ENCODE measurements at regions not wholly inside any gene's neighbourhood (a gene's known extent, or its start where the extent isn't known, plus 50 kb on each side); places are given as distances from the start of the nearest gene placed in this dataset.
"Not testable (repeated sequence)": the region's sequence is repeated elsewhere in the genome, so short reads cannot be mapped to it uniquely, and the experiment has no call there.

DNA sequence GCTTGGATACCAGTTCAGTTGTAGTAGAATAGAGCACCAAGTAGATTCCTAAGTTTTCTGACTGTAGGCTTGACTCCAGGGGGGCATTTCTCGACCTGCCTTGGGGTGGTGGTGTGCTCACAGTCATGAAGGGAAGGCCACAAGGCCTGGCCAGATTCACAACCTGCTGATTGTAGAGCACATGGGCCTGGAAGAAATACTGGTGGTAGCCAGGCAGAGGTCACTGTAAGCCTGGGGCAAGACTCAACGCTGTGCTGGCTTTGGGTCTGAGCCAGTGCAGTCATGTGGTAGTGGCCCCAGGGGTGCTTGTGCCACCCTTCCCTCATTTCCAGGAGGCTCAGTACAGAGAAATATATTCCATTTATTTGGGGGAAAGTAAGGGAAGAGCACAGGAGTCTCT, 832.3 kb upstream of the SLC10A2 start:
- Mint-ChIP-seq H3K27me3 (no peaks in the 10 kb centered on the region), H3K9me3 (no peaks in the 10 kb centered on the region), H3K4me3 (no peak overlapping the region), H3K27ac (no peak overlapping the region), H3K36me3 (no peaks in the 10 kb centered on the region), H3K4me1 (no peaks in the 10 kb centered on the region)
- POLR2A ChIA-PET, result no interaction called here
- no peak for ATAC-seq (ENCODE audit: low read depth)
- no peak for DNase-seq

GRCh38 chr13:103895835-103896531, 829.8 kb upstream of the SLC10A2 start:
- Mint-ChIP-seq H3K27ac (no peak overlapping the region), H3K27me3 (no peaks in the 10 kb centered on the region), H3K9me3 (no peaks in the 10 kb centered on the region), H3K4me1 (no peaks in the 10 kb centered on the region), H3K36me3 (no peaks in the 10 kb centered on the region), H3K4me3 (no peak overlapping the region)
- POLR2A ChIA-PET, result no interaction called here
- DNase-seq (no peak), ATAC-seq (ENCODE audit: low read depth) (no peak)

DNA sequence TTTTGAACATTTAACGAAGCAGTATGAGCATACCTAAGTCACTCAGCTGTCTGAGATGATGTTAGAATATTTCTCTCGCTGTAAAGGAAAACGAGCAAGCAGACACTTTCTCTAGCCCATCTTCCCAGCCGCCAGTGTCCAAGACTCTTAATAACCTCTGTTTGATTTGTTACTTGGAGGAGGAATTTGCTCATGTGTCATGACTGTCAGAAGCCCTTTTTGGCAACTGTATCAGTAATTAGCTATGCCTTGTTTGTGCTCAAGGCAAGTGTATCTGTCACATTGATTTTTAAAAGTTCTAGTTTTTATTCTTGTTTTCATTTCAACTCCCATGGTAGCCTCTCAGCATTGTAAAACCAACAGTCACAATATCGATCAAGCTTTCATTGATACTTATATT, 828.4 kb upstream of the SLC10A2 start:
- Mint-ChIP-seq H3K4me1 (no peaks in the 10 kb centered on the region), H3K27ac (no peak overlapping the region), H3K4me3 (no peak overlapping the region), H3K36me3 (no peaks in the 10 kb centered on the region), H3K9me3 (no peaks in the 10 kb centered on the region), H3K27me3 (no peaks in the 10 kb centered on the region)
- ATAC-seq (ENCODE audit: low read depth) (no peak), DNase-seq (no peak)
- POLR2A ChIA-PET, result no interaction called here

- H3K36me3 Mint-ChIP-seq, result no peaks in the 10 kb centered on the region
- H3K4me3 Mint-ChIP-seq, result no peak overlapping the region
- no peaks in the 10 kb centered on the region for H3K27me3 Mint-ChIP-seq
- POLR2A ChIA-PET, result no interaction called here
- ATAC-seq (ENCODE audit: low read depth) (no peak), DNase-seq (no peak)
- H3K9me3 Mint-ChIP-seq, result peaks cover 2% of the 10 kb centered on the region
- H3K27ac Mint-ChIP-seq, result no peak overlapping the region
- no peaks in the 10 kb centered on the region for H3K4me1 Mint-ChIP-seq
Measured at GRCh38 chr13:103884101-103884723, 818.0 kb upstream of the SLC10A2 start.

GRCh38 chr13:103883698-103884097, 817.5 kb upstream of the SLC10A2 start:
- Mint-ChIP-seq H3K27me3 (no peaks in the 10 kb centered on the region), H3K4me3 (no peak overlapping the region), H3K27ac (no peak overlapping the region), H3K36me3 (no peaks in the 10 kb centered on the region), H3K9me3 (peaks cover 2% of the 10 kb centered on the region), H3K4me1 (no peaks in the 10 kb centered on the region)
- POLR2A ChIA-PET, result no interaction called here
- ATAC-seq (ENCODE audit: low read depth) (no peak), DNase-seq (no peak)

- Mint-ChIP-seq H3K27ac (no peak overlapping the region), H3K9me3 (peaks cover 2% of the 10 kb centered on the region), H3K27me3 (no peaks in the 10 kb centered on the region), H3K36me3 (no peaks in the 10 kb centered on the region), H3K4me1 (no peaks in the 10 kb centered on the region), H3K4me3 (no peak overlapping the region)
- ATAC-seq (ENCODE audit: low read depth), result no peak
- no peak for DNase-seq
- POLR2A ChIA-PET, result no interaction called here
Measured at GRCh38 chr13:103883164-103883563, 816.9 kb upstream of the SLC10A2 start.

GRCh38 chr13:103880146-103880545, 813.9 kb upstream of the SLC10A2 start:
- DNase-seq; H3K27me3 Mint-ChIP-seq; H3K27ac Mint-ChIP-seq; H3K36me3 Mint-ChIP-seq; POLR2A ChIA-PET; ATAC-seq (ENCODE audit: low read depth); H3K4me3 Mint-ChIP-seq; H3K4me1 Mint-ChIP-seq; H3K9me3 Mint-ChIP-seq: not testable (repeated sequence)

- POLR2A ChIA-PET, result no interaction called here
- H3K9me3 Mint-ChIP-seq, result peaks cover 2% of the 10 kb centered on the region
- no peak overlapping the region for H3K27ac Mint-ChIP-seq
Measured at GRCh38 chr13:103878891-103879605, 812.8 kb upstream of the SLC10A2 start.

GRCh38 chr13:103876571-103876970, 810.4 kb upstream of the SLC10A2 start:
- Mint-ChIP-seq H3K27me3 (no peaks in the 10 kb centered on the region), H3K4me1 (no peaks in the 10 kb centered on the region), H3K4me3 (no peak overlapping the region), H3K27ac (no peak overlapping the region), H3K9me3 (peaks cover 5% of the 10 kb centered on the region), H3K36me3 (no peaks in the 10 kb centered on the region)
- POLR2A ChIA-PET, result no interaction called here
- DNase-seq, result no peak
- ATAC-seq (ENCODE audit: low read depth), result no peak

More at GRCh38 chr13:103878891-103879605, 812.8 kb upstream of the SLC10A2 start:
- ATAC-seq (ENCODE audit: low read depth) (no peak), DNase-seq (no peak)
- no peaks in the 10 kb centered on the region for H3K27me3 Mint-ChIP-seq
- H3K4me1 Mint-ChIP-seq, result no peaks in the 10 kb centered on the region
- H3K36me3 Mint-ChIP-seq, result no peaks in the 10 kb centered on the region
- no peak overlapping the region for H3K4me3 Mint-ChIP-seq

GRCh38 chr13:103873725-103874124, 807.5 kb upstream of the SLC10A2 start:
- POLR2A ChIA-PET, result no interaction called here
- Mint-ChIP-seq H3K36me3 (no peaks in the 10 kb centered on the region), H3K27me3 (no peaks in the 10 kb centered on the region), H3K4me1 (no peaks in the 10 kb centered on the region), H3K27ac (no peak overlapping the region), H3K4me3 (no peak overlapping the region), H3K9me3 (peaks cover 3% of the 10 kb centered on the region)
- DNase-seq, result no peak
- no peak for ATAC-seq (ENCODE audit: low read depth)

DNA sequence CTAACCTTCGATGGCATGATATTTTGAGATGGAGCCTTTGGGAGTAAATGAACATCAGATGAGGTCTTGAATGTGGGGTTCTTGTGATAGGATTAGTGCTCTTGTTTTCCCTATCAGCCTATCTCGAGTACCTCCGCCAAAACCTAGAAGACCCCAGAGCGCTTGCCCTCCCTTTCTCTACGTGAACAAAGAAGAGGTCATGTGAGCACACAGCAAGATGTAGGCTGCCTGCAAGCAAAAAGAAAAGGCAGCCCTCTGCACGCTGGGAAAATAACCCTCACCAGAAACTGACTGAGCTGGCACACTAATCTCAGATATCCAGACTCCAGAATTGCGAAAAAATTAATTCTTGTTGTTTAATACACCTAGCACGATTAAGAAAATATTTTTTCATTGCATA, 799.8 kb upstream of the SLC10A2 start:
- no peaks in the 10 kb centered on the region for H3K36me3 Mint-ChIP-seq
- no peak for DNase-seq
- POLR2A ChIA-PET, result no interaction called here
- H3K9me3 Mint-ChIP-seq, result no peaks in the 10 kb centered on the region
- H3K4me1 Mint-ChIP-seq, result no peaks in the 10 kb centered on the region
- H3K27ac Mint-ChIP-seq, result no peak overlapping the region
- H3K27me3 Mint-ChIP-seq, result no peaks in the 10 kb centered on the region
- no peak overlapping the region for H3K4me3 Mint-ChIP-seq
- no peak for ATAC-seq (ENCODE audit: low read depth)

GRCh38 chr13:103862525-103862924, 796.3 kb upstream of the SLC10A2 start:
- H3K36me3 Mint-ChIP-seq, result no peaks in the 10 kb centered on the region
- no peak overlapping the region for H3K4me3 Mint-ChIP-seq
- no peak overlapping the region for H3K27ac Mint-ChIP-seq
- ATAC-seq (ENCODE audit: low read depth) (no peak), DNase-seq (no peak)
- no peaks in the 10 kb centered on the region for H3K27me3 Mint-ChIP-seq
- no peaks in the 10 kb centered on the region for H3K4me1 Mint-ChIP-seq
- H3K9me3 Mint-ChIP-seq, result no peaks in the 10 kb centered on the region
- POLR2A ChIA-PET, result no interaction called here

DNA sequence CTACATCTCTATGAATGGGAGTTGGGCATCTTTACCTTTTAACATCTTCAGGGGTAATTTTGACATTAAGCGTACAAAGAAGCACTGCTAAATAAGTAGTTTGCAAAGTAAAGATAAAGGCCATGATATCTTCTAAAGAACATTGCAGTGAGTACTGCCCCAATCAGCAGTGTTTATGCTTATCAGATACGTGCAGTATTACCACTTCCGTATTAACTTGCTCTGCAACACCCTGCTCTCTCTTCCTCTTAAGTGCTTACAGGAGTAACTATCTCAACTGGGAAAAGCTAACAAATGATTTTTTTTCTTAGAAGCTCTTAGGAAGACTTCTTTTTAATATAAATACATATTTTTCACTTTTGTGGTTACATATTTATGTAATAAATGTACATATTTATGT, 793.7 kb upstream of the SLC10A2 start:
- H3K4me1 Mint-ChIP-seq, result no peaks in the 10 kb centered on the region
- DNase-seq, result no peak
- no peak overlapping the region for H3K27ac Mint-ChIP-seq
- H3K36me3 Mint-ChIP-seq, result no peaks in the 10 kb centered on the region
- POLR2A ChIA-PET, result no interaction called here
- no peak for ATAC-seq (ENCODE audit: low read depth)
- no peaks in the 10 kb centered on the region for H3K9me3 Mint-ChIP-seq
- no peaks in the 10 kb centered on the region for H3K27me3 Mint-ChIP-seq
- no peak overlapping the region for H3K4me3 Mint-ChIP-seq

DNA sequence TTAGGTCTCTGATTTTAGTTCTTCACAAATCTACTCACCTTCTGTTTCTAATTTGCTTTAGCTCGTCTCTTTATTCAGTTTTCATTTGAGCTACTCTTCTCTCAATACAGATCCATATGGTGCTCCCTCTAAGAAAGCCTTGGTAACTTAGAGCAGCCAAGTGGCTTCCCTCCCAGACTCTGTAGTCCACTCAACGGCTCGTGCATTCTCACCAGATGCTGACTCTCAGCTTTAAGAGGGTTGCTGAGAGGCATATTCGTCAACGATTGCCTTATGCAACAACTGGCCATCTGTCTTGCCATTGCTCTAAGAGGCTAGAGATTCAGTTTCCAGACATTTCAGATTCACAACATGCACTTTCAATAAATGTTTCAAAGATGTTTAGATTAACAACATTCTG, 785.8 kb upstream of the SLC10A2 start:
- H3K4me1 Mint-ChIP-seq, result no peaks in the 10 kb centered on the region
- no peaks in the 10 kb centered on the region for H3K27me3 Mint-ChIP-seq
- DNase-seq (no peak), ATAC-seq (ENCODE audit: low read depth) (no peak)
- H3K9me3 Mint-ChIP-seq, result peaks cover 3% of the 10 kb centered on the region
- POLR2A ChIA-PET, result no interaction called here
- H3K4me3 Mint-ChIP-seq, result no peak overlapping the region
- H3K36me3 Mint-ChIP-seq, result no peaks in the 10 kb centered on the region
- no peak overlapping the region for H3K27ac Mint-ChIP-seq
